Endothelial cell (in vitro differentiated cells): ENCODE measurements at regions not wholly inside any gene's neighbourhood (a gene's known extent, or its start where the extent isn't known, plus 50 kb on each side); places are given as distances from the start of the nearest gene placed in this dataset.

Experiments
- DNase-seq: peaks from one replicate; pipeline ENCODE4 v3.0.0; 2021; ENCODE audit warnings: low spot score
- H3K27ac Mint-ChIP-seq: one replicate; pipeline ENCODE4 v1.8.0; 2021; ENCODE audit warnings: mixed read lengths, inconsistent platforms; ENCODE audit not compliant: unreplicated experiment
- H3K27me3 Mint-ChIP-seq: one replicate; pipeline ENCODE4 v1.8.0; 2021; ENCODE audit warnings: mild to moderate bottlenecking, moderate library complexity, mixed read lengths, inconsistent platforms; ENCODE audit not compliant: unreplicated experiment
- H3K36me3 Mint-ChIP-seq: one replicate; pipeline ENCODE4 v1.8.0; 2021; ENCODE audit warnings: mild to moderate bottlenecking, low read depth, mixed read lengths, inconsistent platforms; ENCODE audit not compliant: unreplicated experiment
- H3K4me1 Mint-ChIP-seq: one replicate; pipeline ENCODE4 v1.8.0; 2021; ENCODE audit warnings: mild to moderate bottlenecking, mixed read lengths, inconsistent platforms; ENCODE audit not compliant: unreplicated experiment
- H3K4me3 Mint-ChIP-seq: one replicate; pipeline ENCODE4 v1.8.0; 2021; ENCODE audit warnings: mild to moderate bottlenecking, mixed read lengths, inconsistent platforms; ENCODE audit not compliant: unreplicated experiment
- H3K9me3 Mint-ChIP-seq: one replicate; pipeline ENCODE4 v1.8.0; 2021; ENCODE audit warnings: mixed read lengths, inconsistent platforms; ENCODE audit not compliant: unreplicated experiment
- CTCF ChIP-seq: fragments of 200-600 bp; sonication (generic); IDR thresholded peaks from one replicate; pipeline ENCODE4 v1.5.0; 2021; ENCODE audit warnings: antibody characterized with exemption; ENCODE audit not compliant: unreplicated experiment

- no peaks in the 10 kb centered on the region for H3K4me1 Mint-ChIP-seq
- DNase-seq: no peak
- no peak for TF ChIP-seq CTCF
Measured at GRCh38 chr15:47857776-47858167, 140.5 kb downstream of the SEMA6D start.

GRCh38 chr15:47861111-47861903, 144.0 kb downstream of the SEMA6D start:
- Mint-ChIP-seq H3K4me3 (no peak overlapping the region), H3K4me1 (no peaks in the 10 kb centered on the region), H3K27me3 (no peaks in the 10 kb centered on the region), H3K27ac (no peak overlapping the region), H3K9me3 (no peaks in the 10 kb centered on the region), H3K36me3 (no peaks in the 10 kb centered on the region)
- DNase-seq: no peak
- TF ChIP-seq CTCF: no peak

More at GRCh38 chr15:47857776-47858167, 140.5 kb downstream of the SEMA6D start:
- Mint-ChIP-seq H3K36me3 (no peaks in the 10 kb centered on the region), H3K27ac (no peak overlapping the region), H3K4me3 (no peak overlapping the region), H3K27me3 (no peaks in the 10 kb centered on the region), H3K9me3 (no peaks in the 10 kb centered on the region)

- DNase-seq: no peak
- H3K36me3 Mint-ChIP-seq: no peaks in the 10 kb centered on the region
- no peaks in the 10 kb centered on the region for H3K4me1 Mint-ChIP-seq
- no peaks in the 10 kb centered on the region for H3K27me3 Mint-ChIP-seq
- no peaks in the 10 kb centered on the region for H3K9me3 Mint-ChIP-seq
- no peak overlapping the region for H3K4me3 Mint-ChIP-seq
- no peak overlapping the region for H3K27ac Mint-ChIP-seq
- no peak for TF ChIP-seq CTCF
Measured at GRCh38 chr15:47862402-47862801, 145.1 kb downstream of the SEMA6D start.

- Mint-ChIP-seq H3K36me3 (no peaks in the 10 kb centered on the region), H3K4me1 (no peaks in the 10 kb centered on the region), H3K4me3 (no peak overlapping the region), H3K27ac (no peak overlapping the region), H3K9me3 (no peaks in the 10 kb centered on the region), H3K27me3 (no peaks in the 10 kb centered on the region)
- no peak for DNase-seq
- no peak for TF ChIP-seq CTCF
Measured at GRCh38 chr15:47866446-47866845, 149.1 kb downstream of the SEMA6D start.

- H3K4me1 Mint-ChIP-seq: no peaks in the 10 kb centered on the region
- no peak overlapping the region for H3K4me3 Mint-ChIP-seq
- H3K27ac Mint-ChIP-seq: no peak overlapping the region
- no peak for TF ChIP-seq CTCF
- H3K9me3 Mint-ChIP-seq: no peaks in the 10 kb centered on the region
- H3K27me3 Mint-ChIP-seq: no peaks in the 10 kb centered on the region
- DNase-seq: no peak
- H3K36me3 Mint-ChIP-seq: no peaks in the 10 kb centered on the region
Measured at GRCh38 chr15:47870300-47870955, 153.1 kb downstream of the SEMA6D start.
